ENCODE measurements at regions not wholly inside any gene's neighbourhood (a gene's known extent, or its start where the extent isn't known, plus 50 kb on each side); places are given as distances from the start of the nearest gene placed in this dataset.

GRCh38 chr10:62652564-62652963, 152.0 kb upstream of the ADO start:
- TF ChIP-seq SUZ12 (IDR thresholded peaks at IDR 0.05), result no peak
- no peak for TF ChIP-seq FOXM1 (IDR thresholded peaks at IDR 0.05; ENCODE audit: borderline replicate concordance)
